GF-D8 (cell line): ENCODE measurements at regions not wholly inside any gene's neighbourhood (a gene's known extent, or its start where the extent isn't known, plus 50 kb on each side); places are given as distances from the start of the nearest gene placed in this dataset.

ENCODE experiments used
- DNase-seq: peaks from one replicate; lab custom pipeline; 2025; lab: John Stamatoyannopoulos, UW

GRCh38 chr4:140277576-140277975 lies 95.9 kb upstream of the SCOC start:
- no peak for DNase-seq

GRCh38 chr4:140271553-140271952 lies 101.9 kb upstream of the SCOC start:
- no peak for DNase-seq

- DNase-seq: no peak
Measured at GRCh38 chr4:140269369-140269768, 104.1 kb upstream of the SCOC start.

DNA sequence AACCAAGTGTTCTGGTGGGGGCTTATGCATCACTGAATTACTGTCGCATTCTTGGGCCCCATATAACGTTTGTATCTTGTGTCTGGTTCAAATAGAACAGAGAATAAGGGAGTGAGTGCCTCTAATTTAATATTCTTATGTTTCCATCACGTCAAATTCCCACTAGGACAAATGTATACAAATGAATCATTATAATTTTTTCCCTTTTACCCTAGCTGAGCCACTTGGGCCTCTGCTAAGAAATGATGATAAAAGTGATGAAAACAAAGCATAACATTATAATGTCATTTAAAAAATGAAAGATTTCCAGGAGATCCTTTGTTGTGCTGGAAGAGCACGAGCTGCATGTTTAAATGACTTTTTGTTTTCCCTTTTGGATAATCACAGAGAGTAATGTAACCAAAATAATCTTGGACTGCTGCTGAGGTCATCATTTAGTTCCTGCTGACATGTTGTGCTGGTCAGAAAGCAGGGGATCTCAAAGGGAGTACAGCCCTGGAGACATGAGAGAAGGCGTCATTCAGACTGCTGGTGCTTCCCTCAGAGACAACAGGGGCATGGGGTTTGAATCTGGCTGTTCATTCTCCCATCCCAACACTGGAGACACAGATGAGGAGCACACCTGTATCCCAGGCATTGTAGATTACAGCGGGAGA lies 105.1 kb upstream of the SCOC start:
- no peak for DNase-seq

DNA sequence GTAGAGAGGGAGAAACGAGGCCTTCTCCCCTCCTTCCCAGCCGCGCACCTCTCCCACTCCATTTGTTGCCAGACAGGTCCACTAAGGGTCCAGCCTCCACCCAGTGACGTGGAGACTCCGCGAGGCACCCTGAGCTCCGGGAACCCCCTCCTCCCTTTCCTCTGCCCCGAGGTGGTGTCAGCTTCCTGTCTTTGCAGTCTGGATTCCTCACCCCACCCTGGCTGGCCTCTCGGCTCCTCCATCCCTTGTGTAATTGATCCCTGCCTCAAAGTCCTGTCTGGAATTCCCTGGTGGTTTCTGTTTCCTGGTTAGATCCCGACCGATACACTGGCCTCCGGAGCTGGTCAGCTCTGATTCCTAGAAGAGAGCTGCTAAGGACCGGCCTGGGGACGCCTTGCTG lies 105.9 kb upstream of the SCOC start:
- no peak for DNase-seq

DNA sequence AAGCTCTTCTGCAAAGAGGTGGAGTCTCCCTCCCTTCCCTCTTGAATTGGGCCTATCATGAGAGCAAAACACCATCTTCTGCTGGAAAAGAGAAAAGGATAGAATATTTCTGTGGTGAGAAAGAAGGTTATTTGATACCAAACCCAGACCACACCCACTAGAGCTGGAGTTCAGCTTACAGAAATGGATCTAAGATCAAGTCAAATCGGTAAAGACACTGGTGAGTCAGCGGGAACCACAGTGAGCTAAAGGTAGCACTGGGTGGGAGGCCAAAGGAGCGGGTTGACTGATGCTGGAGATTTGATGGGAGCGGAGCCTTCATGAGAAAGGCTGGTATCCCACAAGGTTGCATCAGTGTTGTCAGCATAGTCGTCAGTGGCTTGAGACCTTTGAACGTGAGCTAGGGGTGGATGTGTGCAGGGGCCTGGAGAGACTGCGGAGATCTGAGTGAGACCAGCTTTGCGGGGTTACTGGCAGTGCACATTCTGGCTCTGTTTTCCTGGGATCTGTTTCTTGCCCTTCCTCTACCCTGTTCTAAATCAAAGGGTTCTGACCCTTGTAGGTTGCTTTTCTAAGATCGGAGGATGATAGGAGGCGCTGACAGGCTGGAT lies 106.4 kb upstream of the SCOC start:
- no peak for DNase-seq

- no peak for DNase-seq
Measured at GRCh38 chr4:140260227-140260626, 106.2 kb upstream of the MAML3 start.

GRCh38 chr4:140258476-140258875 lies 104.5 kb upstream of the MAML3 start:
- DNase-seq: no peak

- no peak for DNase-seq
Measured at GRCh38 chr4:140257461-140258305, 103.7 kb upstream of the MAML3 start.

- no peak for DNase-seq
Measured at GRCh38 chr4:140256941-140257340, 103.0 kb upstream of the MAML3 start.

DNA sequence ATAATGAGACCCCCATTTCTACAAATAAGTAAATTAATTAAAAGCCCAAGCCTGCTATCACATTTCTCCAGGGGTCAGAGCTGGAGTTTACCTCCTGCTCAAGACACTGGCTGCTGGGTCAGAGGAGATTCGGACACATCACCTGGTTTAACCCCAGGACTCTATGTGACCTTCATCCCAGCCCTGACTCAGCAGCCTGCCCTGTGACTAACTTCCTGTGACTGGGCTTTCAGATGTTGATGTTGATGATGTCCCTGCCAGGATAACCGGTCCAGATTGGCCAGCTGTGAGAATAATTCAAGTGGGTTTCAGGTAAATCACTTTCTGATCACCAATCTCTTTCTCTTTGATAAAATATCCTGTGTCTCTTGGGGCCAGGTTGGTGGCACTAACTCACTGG lies 102.4 kb upstream of the MAML3 start:
- DNase-seq: no peak

DNA sequence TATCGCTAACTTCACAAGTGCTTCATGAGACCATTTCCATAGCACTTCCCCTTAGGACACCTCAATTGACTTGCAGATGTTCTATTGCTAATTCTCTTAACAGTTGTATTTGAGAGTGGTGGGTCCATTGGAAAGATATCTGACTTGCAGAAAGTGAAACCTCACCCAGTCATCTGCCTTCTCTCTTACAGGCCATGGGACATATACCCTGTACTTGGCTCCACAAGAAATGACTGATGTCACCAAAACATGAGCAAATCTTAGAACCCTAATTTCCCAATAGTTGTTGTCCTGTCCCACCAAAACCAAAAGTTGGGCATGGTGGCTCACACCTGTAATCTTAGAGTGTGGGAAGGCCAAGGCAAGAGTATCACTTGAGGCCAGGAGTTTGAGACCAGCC lies 101.9 kb upstream of the MAML3 start:
- DNase-seq: no peak

DNA sequence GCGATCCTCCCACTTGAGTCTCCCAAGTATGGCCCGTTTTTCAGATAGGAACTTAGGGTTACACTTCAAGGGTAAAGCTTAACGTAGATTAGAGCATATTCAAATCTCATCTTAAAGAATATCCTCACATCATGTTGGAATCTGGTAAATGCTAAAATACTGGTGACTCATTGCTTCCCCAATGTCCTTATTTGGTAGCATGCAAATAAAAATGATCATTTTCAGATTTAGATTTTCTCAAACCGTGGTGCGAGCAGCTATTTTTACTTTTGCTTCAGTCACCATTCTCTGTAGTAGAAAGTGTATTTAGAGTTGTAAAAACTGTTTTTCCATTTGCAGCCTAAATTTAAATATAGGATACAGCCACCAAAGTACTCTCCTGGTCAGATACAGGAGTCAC lies 101.5 kb upstream of the MAML3 start:
- DNase-seq: no peak

- DNase-seq: no peak
Measured at GRCh38 chr4:140254651-140255299, 100.8 kb upstream of the MAML3 start.

- DNase-seq: no peak
Measured at GRCh38 chr4:140253556-140254027, 99.6 kb upstream of the MAML3 start.

DNA sequence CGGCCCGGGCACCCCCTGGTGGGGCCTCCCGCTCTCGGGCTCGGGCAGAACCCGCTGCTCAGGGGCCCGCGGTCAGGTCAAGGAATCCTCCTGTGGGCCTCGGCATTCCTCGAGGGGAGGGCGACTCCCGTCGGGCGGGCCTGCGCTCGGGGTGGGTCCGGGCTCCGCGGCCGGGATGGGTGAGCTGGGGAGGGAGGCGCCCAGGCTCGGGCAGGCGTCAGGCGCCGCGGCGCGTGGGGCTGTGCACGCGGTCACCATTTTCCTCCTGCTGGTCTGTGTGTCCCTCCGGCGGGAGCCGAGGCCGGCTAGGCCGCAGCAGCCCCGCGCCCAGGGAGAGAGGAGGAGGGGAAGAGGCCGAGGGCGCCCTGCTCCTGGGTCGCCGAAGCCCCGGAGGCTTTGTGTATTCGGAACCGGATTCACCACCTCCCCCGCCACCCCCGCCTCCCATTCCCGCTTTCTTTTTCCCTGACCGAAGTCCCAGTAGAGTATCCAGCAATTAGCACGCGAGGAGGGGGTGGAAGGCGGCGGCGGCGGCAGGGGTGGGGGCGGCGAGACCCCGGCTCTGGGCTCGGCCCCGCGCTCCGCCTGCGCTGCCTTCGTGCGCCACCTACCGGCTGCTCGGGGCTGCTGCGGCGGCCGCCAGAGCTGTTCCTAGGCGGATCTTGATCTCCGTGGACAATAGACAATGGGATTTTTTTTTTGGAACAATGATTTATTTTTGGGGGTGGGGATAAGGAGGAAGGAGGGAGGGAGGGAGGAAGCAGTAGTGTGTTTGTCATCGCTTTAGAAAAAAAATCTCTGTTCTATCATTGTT lies 99.0 kb upstream of the MAML3 start:
- DNase-seq: no peak

DNA sequence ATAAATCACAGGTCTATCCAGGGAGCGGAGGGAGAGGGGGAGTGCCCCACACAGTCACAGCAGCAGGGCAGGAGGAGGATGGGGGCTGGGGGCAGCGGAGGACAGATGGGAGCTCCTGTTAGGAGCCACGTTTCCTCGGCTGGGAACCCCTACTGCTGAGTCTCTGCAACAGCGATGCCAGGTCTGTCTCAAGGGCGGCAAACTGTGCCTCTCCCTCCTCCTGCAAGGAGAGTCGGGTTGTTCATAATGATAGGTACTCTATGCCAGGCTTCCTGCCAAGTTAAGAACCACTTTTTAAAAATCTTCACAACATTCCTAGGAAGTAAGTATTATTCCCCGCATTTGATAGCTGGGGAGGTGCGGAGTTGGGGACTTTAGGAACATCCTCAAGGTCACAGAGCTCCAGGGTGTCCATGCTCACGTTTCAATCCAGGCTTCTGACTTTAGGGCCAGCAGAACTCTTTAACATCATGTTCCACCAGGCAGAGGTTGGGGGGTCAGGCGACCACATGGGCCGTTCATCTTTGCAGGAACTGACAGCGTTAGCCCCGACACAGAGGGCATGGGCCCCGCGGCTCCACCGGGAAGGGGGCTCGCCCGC lies 98.3 kb upstream of the MAML3 start:
- no peak for DNase-seq

DNA sequence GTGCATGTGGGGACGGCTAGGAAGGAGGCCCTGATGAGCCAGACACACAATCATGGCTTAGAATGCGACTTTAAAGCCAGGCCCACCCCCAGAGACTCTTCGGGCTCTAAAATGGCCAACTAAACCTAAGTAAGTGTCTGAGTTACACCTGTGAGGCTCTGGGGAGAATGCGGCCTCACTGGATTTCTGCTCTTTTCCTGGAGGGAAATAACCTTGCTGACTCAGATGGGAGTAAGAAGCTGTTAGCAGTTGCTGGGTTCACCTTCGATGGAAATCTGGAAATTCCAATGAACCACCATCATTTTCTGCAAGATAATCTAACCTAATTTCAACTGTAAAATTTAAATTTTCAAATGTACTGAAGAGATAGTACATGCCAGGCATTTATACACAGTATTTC lies 97.6 kb upstream of the MAML3 start:
- no peak for DNase-seq

DNA sequence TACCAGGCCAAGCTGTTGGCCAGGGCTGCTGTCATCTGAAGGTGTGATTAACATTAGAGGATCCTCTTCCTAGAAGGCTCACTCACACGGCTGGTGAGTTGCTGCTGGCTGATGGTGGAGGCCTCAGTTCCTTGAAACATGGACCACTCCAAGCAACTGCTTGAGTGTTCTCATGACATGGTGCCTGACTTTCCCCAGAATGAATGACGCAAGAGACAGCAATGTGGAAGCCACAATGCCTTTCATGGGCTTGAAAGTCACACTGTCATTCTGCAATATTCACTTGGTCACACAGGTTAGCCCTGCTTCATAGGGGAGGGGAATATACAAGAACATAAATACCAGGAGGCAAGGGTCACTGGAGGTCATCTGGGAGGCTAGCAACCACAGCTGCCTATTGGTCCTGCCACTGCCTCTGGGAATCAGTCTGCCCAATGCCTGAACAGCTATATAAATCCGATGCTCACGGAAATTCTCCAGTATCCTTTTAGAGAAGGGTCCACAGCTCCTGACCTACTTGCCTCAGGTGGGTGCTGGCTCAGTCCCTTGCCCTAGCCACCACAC lies 97.1 kb upstream of the MAML3 start:
- peak; percentile 55 for DNase-seq

DNA sequence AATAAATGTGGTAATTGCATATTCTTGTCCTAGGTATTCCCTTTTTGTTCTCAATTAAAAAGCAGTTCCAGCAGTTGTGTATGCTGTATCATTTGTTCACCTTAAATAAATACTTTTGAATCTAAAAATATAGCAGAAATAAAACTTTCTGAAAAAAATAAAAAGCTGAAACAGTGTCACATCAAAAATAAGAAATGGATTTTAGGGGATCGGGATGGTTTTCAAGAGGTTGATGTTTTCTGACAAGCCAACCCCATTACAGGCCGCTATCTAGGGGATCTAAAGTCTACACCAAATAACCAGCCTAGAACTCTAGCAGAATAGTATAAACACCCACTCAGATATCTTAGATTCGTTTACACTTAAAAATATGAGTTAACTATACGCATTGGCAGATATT lies 95.4 kb upstream of the MAML3 start:
- DNase-seq: no peak

DNA sequence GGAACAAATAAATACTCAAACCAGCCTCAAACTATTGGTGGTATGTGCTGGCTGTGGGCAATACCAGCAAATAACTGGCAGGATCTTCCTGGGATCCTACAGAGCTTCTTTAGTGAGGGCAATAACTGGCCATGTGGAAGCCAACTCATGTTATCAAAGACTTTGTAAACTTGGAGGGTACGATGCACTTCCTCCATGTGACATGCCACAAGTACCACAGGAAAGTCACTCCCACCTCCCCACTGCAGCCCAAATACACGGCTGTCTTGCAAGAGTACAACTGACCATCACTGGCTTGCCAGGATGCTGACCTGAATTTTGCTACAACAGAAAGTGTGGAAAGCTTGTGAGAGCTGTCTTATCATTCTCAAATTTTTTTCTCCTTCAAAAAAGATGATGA lies 93.3 kb upstream of the MAML3 start:
- DNase-seq: no peak
